KOPT-K1 (cell line): ENCODE measurements at regions not wholly inside any gene's neighbourhood (a gene's known extent, or its start where the extent isn't known, plus 50 kb on each side); places are given as distances from the start of the nearest gene placed in this dataset.

Experiments
- H3K27ac ChIP-seq: fragments of 200-600 bp; sonication (generic); 2 replicates; pipeline ENCODE4 v1.5.1; 2016; ENCODE audit warnings: antibody characterized with exemption, mild to moderate bottlenecking, low read depth, low read length; ENCODE audit not compliant: poor library complexity, severe bottlenecking
- H3K36me3 ChIP-seq: fragments of 200-600 bp; sonication (generic); 2 replicates; pipeline ENCODE4 v1.5.1; 2017; ENCODE audit warnings: antibody characterized with exemption, mild to moderate bottlenecking, low read length, moderate library complexity; ENCODE audit not compliant: insufficient read depth
- H3K9me3 ChIP-seq: fragments of 200-600 bp; sonication (generic); 2 replicates; pipeline ENCODE4 v1.5.1; 2017; ENCODE audit warnings: antibody characterized with exemption, low read length, mild to moderate bottlenecking; ENCODE audit not compliant: insufficient read depth, poor library complexity, severe bottlenecking

DNA sequence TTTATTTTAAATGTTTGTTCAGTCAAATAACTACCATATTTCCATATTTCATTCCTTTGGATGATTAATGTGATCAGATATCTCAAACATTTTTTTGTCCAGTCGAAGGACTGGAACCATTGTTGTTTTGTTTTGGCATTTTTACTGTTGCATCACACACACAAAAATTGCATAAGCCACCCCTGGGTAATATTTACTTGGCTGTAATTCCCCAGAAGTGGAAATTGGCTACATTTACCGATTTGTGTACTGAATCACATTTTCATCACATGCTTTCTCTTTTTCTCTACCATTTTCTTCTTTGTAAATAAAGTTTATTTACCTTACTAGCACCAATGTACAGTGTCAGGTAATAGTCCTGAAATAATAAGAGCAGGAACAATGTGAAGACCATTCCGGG is 1729.7 kb upstream of the WWC1 start:
- H3K27ac ChIP-seq: no peak overlapping the region
- H3K9me3 ChIP-seq: no peaks in the 10 kb centered on the region
- H3K36me3 ChIP-seq: no peaks in the 10 kb centered on the region

DNA sequence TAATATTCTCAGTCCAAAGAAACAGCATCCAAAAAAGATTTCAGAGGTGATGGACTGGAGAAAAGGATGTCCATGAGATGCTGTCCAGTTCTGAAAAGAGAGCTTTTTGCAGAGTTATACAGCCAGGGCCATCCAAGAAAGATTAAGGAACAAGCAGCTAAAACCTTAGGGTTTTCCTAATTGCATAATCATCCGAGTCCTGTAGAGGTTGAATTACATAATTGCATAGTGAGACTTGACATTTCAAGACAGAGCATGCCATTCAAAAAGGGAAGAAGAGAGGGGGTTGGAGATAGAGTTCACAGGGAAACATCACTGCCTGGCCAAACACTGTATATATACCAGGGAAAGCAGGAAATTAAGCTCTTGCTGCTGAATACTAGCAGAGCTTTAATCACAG is 1729.2 kb upstream of the WWC1 start:
- H3K36me3 ChIP-seq: no peaks in the 10 kb centered on the region
- H3K9me3 ChIP-seq: no peaks in the 10 kb centered on the region
- H3K27ac ChIP-seq: no peak overlapping the region

DNA sequence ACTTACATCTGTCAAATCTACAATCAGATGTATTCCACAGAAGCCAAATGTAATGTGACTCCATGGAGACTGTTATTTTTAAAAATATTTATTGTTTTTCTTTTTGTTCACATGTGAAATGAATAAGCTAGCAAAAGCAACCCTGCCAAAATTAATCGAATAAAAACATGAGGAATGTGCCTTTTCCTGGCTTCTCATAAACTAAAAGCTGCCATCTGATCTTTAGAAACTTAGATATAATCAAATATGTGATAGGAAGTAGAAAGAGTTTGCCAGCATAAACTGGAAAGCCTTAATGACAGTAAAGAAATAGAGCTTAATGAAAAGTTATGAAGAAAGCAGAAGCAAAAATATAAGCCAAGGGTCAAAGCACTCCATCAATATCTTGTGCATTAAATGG is 1724.7 kb upstream of the WWC1 start:
- no peaks in the 10 kb centered on the region for H3K36me3 ChIP-seq
- H3K27ac ChIP-seq: no peak overlapping the region
- no peaks in the 10 kb centered on the region for H3K9me3 ChIP-seq

DNA sequence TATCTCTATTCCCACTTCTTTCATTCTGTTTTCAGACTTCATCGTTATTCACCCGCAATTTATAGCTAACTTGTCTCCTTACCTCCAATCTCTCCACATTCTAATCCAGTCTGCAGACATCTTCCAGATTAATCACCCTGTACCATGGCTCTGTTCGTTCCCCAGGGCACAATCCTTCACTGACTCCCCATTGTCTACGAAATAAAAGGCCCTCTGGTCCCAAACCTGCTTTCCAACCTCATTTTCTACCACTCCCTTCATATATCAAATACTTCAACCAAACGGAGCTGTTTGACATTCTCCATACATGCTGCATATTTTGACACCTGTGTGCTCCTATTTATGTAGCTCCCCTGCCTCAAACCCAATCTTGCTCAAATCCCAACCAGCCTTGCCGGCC is 1720.6 kb upstream of the WWC1 start:
- H3K9me3 ChIP-seq: no peaks in the 10 kb centered on the region
- H3K36me3 ChIP-seq: no peaks in the 10 kb centered on the region
- no peak overlapping the region for H3K27ac ChIP-seq

DNA sequence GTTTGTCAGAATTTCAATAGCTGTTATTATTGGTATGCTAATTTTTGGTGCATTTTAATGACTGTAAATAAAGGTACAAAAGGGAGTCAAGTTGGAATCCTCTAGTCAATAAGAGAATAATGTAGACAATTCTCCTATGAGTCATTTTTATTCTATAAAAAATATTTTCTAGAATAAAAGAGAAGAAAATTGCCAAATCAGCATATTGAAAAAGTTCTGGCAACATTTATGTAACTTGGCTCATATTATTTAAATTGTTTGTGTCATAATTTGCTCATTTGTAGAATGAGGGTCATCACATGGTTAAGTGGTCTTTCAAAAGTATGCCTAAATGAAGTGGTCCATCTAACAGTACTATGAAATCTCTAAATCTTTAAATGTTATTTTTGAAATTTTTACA is 1719.8 kb upstream of the WWC1 start:
- H3K9me3 ChIP-seq: no peaks in the 10 kb centered on the region
- H3K36me3 ChIP-seq: no peaks in the 10 kb centered on the region
- H3K27ac ChIP-seq: no peak overlapping the region

DNA sequence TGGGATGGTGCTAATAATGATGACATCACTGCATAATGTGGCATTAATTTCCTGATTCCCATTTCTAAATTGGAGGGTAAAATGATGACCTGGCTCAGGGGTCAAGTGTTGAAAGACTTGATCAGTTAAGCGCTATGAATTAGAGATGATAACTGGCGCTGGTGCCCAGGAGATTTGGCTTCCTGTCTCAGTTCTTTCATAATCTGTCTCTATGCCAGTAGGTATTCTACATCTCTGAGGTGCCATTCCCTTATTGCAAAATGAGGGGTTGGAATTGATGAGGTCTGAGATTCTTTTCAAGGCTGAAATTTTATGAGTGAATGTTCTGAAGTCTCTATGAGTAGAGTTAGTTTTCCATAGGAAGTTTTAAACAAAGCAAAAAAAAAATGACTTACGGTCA is 1715.1 kb upstream of the WWC1 start:
- H3K27ac ChIP-seq: no peak overlapping the region
- no peaks in the 10 kb centered on the region for H3K9me3 ChIP-seq
- no peaks in the 10 kb centered on the region for H3K36me3 ChIP-seq

DNA sequence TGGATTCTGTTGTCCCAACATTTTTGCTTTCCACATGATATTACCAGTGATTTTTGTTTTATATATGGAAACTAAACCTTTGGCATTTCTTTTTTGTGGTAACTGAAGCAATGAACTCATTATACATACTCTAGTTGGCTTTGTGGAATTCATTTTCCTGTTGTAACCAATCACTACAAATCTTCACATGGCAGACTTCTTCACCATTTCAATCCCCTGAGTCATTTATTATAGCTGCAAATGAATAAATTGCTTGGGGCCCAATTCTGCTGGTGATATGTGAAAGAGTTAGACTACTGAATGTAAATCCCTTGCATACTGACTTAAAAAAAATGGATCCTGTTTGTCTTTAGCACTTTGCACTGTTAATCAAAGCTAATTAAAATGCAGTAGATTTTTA is 1709.6 kb upstream of the WWC1 start:
- H3K9me3 ChIP-seq: no peaks in the 10 kb centered on the region
- H3K27ac ChIP-seq: no peak overlapping the region

DNA sequence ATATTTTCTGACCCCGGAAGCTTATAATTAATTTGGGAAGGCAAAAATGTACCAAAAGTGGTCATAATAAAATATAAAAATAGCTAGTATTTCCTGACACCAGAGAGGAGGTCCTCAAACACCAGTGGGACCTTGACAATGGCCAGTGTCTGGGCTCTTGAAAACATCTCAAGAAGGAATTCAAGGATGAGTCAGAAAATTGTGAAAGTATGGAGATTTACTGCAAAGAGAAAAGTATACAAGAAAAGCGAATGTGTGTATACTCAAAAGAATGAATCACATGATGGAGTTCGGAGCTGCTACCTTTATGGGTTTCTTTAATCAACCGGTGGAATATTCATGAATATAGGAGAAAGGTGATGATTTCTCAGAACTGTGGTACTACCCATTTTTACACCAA is 1709.0 kb upstream of the WWC1 start:
- Histone ChIP-seq H3K9me3 (no peaks in the 10 kb centered on the region), H3K36me3 (no peaks in the 10 kb centered on the region), H3K27ac (no peak overlapping the region)

More for the DNA sequence above, 1709.6 kb upstream of the WWC1 start:
- no peaks in the 10 kb centered on the region for H3K36me3 ChIP-seq

DNA sequence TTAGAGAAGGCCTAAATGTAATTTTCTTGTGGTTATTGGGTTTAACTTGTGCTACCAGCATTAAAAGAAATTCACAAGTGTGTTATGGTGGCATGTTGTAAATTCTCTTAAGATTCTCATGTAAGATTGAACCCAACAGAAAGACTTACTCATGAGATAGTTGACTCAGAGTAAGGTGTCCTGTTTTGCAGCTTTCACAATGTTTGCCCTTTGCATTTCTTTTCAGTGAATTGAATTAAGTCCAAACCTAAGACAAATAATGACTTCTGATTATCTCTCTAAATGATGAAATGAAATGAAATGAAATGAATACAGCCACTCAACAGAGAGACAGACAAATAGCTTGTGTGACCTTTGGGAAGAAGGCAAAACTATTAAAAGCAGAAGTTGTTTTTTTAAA is 1696.9 kb upstream of the WWC1 start:
- Histone ChIP-seq H3K27ac (no peak overlapping the region), H3K36me3 (no peaks in the 10 kb centered on the region), H3K9me3 (no peaks in the 10 kb centered on the region)

DNA sequence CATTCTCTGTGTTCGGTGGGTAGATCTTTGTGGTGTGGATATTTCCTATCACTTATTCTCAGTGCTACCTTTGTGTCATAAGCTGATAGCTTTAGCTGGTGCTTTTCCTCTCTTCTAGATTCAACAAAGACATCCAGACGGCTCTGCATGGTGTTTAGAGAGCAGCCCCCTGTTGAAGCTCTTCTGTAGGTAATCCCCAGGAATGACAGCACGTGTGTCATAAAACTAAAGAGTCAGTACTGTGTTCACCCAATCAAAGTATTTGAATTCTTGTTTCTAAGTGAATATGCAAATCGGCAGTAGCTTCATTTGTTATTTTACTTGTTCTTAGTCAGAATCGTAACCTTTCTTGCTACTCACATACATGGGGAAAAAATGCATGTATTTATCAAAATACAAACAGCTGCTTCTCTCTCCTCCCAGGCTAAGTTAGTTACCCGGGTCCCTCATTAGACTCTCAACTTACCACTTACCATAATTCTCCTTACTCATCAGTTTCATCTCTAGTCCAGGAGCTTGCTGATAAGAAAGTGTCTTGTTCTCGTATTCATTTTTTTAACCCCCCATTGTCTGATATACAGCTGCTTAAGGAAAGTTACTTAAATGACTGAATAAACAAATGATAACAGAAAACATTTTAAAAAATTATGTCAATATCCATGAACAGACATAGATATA is 1696.0 kb upstream of the WWC1 start:
- Histone ChIP-seq H3K27ac (no peak overlapping the region), H3K9me3 (no peaks in the 10 kb centered on the region), H3K36me3 (no peaks in the 10 kb centered on the region)

DNA sequence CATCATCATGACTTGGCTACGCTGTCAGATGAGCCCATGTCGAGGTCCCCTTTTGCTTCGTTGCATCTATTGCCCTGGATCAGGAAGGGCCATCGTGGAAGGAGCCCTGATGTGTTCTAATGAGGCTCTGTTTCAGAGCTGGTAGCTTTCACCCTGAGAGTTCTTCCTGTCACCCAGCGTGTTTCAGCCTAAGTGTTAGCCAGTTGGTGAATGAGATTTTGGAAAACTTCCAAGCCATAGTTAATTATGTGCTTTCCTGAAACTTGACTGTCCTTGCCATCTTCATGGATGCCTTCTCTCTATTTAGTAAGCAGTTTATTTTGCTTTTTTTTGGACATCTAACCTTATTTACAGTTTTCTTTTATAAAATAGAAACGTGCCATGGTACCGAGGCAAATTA is 1695.4 kb upstream of the WWC1 start:
- no peaks in the 10 kb centered on the region for H3K9me3 ChIP-seq
- no peak overlapping the region for H3K27ac ChIP-seq
- no peaks in the 10 kb centered on the region for H3K36me3 ChIP-seq

DNA sequence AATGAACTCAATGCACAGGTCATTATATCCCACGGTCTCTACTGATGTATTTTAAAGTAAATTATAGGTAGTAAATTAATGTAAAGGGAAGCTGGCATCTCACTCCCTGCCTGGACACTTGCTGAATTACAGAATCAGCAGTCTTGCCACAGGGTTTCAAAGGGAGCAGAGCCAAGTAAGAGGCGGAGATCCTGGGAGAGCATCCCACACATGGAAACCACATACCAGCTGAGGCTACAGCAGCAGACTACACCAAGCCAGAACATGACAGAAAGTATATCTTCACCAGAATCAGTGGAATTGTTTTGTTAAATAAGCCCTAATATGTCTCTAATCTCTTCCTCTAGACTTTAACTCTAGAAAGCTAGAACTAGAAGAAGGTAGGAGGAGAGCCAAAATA is 1689.2 kb upstream of the WWC1 start:
- Histone ChIP-seq H3K36me3 (no peaks in the 10 kb centered on the region), H3K27ac (no peak overlapping the region), H3K9me3 (no peaks in the 10 kb centered on the region)

DNA sequence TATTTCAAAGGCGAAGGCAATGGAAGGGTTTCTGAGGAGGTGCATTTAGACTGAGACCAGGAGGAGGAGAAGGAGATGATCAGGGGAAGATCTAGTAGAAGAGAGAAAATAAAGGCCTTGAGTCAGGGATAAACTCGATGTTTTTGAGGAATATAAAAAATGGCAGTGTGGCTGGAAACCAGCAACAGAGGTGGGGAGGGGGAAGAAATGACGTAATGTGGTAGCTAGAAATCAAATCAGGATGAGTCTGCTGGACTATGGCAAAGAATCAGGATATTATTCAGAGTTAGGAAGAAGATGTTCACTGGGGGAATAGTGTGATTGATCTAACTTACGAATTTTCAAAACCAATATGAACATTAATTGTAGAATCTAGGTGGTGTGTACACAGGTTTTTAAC is 1673.9 kb upstream of the WWC1 start:
- Histone ChIP-seq H3K27ac (no peak overlapping the region), H3K36me3 (no peaks in the 10 kb centered on the region), H3K9me3 (no peaks in the 10 kb centered on the region)

DNA sequence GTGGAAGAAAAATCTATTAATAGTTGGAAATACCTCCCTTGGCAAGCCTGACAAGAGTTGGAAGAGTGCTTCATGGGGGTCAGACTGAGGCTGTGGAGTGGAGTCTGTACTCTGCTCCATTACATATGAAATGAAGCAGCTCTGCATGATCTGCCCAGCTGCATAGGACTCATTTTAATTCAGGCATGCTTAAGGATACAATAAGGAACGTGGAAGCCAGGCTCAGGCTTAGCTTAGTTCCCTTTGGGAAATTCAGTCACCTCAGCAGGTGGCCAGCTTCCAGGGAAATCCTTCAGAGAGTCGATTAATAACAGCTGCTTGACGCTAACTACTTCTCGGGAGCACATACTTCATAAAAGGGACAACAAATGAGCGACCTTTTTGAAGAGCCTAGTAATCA is 1672.9 kb upstream of the WWC1 start:
- Histone ChIP-seq H3K9me3 (no peaks in the 10 kb centered on the region), H3K27ac (no peak overlapping the region), H3K36me3 (no peaks in the 10 kb centered on the region)

DNA sequence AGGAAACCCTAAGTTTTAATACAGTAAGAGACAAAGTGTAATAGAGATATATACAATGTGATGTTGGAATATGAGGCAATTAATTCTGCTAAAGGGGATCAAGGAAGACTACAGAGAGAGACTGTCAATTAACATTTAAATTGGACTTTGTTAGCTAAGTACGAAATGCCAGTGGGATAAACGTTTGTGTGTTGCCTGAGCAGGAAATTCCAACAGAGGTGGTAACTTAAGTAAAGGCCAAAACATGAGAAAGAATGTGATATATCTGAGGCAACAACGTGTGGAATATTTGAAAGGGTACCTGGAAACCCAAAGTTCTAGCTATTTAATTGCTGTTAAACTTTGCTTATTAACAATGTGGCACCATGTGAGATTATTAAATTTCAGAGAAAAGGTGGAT is 1666.9 kb upstream of the WWC1 start:
- Histone ChIP-seq H3K9me3 (no peaks in the 10 kb centered on the region), H3K27ac (no peak overlapping the region), H3K36me3 (no peaks in the 10 kb centered on the region)

DNA sequence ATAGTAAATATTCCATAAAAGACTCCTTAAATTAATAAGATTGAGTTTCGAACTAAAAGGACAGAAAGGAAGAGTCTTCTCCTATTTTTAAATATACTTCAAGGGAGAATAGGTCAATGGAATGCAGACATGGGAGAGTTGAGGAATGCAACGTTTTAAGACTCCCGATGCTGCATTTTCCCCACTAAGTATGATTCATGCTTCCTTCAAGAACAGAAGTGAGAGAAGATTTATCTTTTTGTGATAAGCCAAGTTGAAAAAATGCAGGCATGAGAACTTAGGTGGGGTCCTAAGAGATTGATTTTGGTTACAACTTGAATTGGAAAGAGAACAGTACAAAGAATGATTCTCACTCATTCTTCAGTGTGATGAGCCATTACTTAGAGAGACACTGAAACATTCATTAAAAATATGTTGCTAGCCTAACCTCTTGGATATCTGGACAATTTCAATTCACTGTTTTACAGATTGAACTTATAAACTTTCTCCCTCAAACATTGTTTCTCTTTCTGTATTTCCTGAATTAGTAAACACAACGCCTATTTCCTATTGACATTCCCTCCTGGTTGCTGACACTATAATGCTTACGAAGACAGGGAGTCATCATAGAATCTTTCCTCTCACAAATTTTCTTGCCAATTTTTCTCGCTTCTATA is 1666.1 kb upstream of the WWC1 start:
- Histone ChIP-seq H3K36me3 (no peaks in the 10 kb centered on the region), H3K9me3 (no peaks in the 10 kb centered on the region), H3K27ac (no peak overlapping the region)
